RPMI7951 (cell line): ENCODE measurements at regions not wholly inside any gene's neighbourhood (a gene's known extent, or its start where the extent isn't known, plus 50 kb on each side); places are given as distances from the start of the nearest gene placed in this dataset.
"Not testable (repeated sequence)": the region's sequence is repeated elsewhere in the genome, so short reads cannot be mapped to it uniquely, and the experiment has no call there.

Source experiments
- DNase-seq: peaks from one replicate; pipeline ENCODE4 v3.0.0-alpha.2; 2012; ENCODE audit warnings: low read depth

DNA sequence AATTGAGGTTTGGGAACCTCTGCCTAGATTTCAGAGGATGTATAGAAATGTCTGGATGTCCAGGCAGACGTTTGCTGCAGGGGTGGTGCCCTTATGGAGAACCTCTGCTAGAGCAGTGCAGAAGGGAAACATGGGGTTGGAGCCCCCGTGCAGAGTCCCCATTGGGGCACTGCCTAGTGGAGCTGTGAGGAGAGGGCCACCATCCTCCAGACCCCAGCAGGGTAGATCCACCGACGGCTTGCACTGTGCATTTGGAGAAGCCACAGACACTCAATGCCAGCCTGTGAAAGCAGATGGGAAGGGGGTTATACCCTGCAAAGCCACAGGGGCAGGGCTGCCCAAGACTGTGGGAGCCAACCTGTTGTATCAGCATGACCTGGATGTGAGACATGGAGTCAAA is 354.6 kb downstream of the ZNF326 start:
- DNase-seq, result no peak

- no peak for DNase-seq
Observed at GRCh38 chr1:90348934-90349333, 354.0 kb downstream of the ZNF326 start.

DNA sequence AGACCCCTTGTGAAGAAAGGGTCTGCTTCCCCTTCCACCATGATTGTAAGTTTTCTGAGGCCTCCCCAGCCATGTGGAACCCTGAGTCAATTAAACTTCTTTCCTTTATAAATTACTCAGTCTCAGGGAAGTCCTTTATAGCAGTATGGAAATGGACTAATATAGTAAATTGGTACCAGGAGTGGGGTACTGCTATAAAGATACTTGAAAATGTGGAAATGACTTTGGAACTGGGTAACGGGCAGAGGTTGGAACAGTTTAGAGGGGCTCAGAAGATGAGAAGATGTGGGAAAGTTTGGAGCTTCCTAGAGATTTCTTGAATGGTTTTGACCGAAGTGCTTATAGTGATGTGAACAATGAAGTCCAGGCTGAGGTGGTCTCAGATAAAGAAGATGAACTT is 353.5 kb downstream of the ZNF326 start:
- not testable (repeated sequence) for DNase-seq

- DNase-seq, result no peak
Observed at GRCh38 chr1:90347366-90347765, 352.5 kb downstream of the ZNF326 start.

GRCh38 chr1:90346757-90347156 is 351.8 kb downstream of the ZNF326 start:
- no peak for DNase-seq

- no peak for DNase-seq
Observed at GRCh38 chr1:90346349-90346748, 351.4 kb downstream of the ZNF326 start.

DNA sequence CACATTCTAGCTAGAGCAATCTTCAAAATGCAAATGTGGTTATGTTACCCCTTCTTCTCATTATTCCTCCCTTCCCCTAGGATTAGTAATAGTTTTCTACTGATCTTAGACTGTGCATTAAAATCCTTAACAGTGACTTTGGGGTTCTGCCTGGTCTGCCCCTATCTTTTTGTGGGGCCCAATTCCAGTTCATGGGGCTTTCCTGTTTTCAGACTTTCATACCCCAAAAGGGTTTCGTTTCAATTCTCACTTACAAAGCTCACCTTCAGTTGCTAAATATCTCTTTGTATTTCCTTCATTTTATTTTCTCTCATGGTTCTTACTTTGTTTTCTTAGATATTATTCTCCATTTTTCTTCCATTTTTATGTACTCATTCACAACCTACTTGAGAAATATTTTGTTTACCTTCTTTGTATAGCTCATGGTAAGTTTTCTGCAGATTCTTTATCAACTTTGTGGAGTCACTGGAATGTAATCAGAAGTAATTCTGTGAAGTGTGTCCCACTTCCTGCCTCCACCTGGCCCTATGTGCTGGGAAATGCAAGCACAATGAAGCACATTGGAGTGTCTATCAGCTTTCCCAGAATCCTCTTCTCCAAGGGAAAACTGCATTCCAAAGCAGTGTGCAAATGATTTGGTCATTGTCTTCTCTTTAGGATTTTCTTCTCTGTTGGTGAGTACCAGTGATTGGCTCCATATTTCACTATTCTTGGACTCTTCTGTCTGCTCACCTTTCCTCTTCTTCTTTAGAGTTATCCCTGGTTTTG is 350.2 kb downstream of the ZNF326 start:
- no peak for DNase-seq

DNA sequence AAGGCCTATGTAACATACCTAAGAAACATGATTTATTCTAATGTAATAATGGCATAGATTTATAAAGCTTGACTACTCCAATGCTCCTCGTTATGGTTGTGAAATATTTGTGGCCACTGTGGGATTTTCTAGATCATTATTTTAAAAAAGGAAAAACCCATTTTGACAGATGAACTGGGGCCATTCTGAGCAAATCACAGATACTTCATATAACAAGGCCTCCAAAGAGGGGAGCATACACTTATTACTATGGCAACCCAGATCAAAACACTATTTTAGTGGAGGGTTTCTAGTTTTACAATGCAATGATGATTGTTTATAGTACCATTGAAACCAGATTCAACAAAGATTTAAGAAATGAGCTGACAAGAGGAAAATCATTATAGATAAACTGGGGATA is 346.6 kb downstream of the ZNF326 start:
- DNase-seq, result no peak

GRCh38 chr1:90340606-90341005 is 345.7 kb downstream of the ZNF326 start:
- DNase-seq, result no peak

GRCh38 chr1:90339811-90340210 is 344.9 kb downstream of the ZNF326 start:
- DNase-seq, result no peak

- DNase-seq, result no peak
Observed at GRCh38 chr1:90336552-90337324, 341.8 kb downstream of the ZNF326 start.

GRCh38 chr1:90335558-90335957 is 340.6 kb downstream of the ZNF326 start:
- no peak for DNase-seq

- no peak for DNase-seq
Observed at GRCh38 chr1:90334137-90334536, 339.2 kb downstream of the ZNF326 start.

GRCh38 chr1:90325168-90325567 is 330.3 kb downstream of the ZNF326 start:
- DNase-seq, result no peak

GRCh38 chr1:90322186-90322585 is 327.3 kb downstream of the ZNF326 start:
- no peak for DNase-seq

DNA sequence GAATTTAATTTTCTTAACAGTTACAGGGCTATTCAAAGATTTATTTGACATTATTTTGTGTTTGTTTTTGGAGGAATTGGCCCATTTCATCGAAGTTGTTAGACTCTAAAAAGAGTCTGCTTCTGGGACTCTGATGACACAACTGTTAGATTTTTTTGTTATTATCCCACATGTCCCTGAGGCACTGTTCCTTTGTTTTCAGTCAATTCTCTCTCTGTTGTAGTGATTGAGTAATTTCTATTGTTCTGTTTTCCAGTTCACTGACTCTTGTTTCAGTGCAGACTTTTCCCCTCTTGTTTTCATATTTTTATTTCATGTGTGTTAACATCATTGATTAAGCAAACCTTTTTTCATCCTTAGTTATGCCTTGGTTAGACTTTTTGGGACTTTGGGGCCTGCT is 325.0 kb downstream of the ZNF326 start:
- DNase-seq, result no peak

DNA sequence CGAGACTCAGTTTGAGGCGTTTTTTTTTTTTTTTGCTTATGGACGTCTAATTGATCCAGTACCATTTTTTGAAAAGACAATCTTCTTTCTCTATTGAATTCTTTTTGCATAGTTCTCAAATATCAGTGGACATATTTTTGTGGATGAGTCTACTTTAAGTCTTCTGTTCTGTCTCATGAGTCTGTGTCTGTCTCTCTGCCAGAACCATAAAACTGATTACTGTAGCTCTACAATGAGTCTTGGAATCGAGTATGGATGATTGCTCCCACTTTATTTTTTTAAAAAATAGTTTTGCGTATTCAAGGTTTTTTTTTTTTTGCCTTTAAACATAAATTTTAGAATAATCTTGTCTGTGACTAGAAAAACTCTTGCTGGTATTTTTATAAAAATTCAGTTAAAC is 323.5 kb downstream of the ZNF326 start:
- DNase-seq, result no peak

DNA sequence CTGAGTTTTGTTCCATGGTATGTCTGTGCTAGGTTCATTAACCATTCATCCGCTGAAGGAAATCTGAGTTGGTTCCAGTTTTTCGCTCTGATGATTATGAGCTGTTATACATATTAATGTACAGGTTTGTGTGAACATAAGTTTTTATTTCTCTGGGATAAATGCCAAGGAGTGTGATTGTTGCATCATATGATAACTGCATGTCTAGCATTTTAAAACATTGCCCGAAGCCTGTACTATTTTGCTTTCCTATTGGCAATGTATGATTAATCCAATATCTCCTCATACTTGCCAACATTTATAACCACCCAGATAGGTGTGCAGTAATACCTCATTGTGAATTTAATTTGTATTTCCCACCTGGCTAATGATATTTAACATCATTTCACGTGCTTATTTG is 322.7 kb downstream of the ZNF326 start:
- no peak for DNase-seq

GRCh38 chr1:90314533-90314932 is 319.6 kb downstream of the ZNF326 start:
- DNase-seq, result no peak

- peak; percentile 9 for DNase-seq
Observed at GRCh38 chr1:90313778-90314177, 318.9 kb downstream of the ZNF326 start.

DNA sequence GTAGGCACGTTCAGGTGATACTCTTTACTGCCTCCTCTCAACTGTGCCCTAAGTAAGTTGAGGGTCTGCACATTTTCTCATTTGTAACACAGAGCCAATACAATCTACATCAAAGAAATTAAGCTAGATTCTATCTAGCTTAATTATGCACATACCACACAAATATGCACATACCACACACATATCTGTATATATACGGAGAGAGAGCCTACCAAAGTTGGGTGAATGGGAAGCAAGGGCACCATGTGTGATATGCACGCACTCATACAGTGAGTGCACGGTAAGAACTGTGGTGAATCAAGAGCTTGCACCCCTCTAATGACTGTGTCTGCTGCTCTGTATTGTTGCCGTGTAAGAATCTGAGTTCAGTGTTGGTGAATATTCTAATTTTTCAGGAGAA is 314.9 kb downstream of the ZNF326 start:
- DNase-seq, result no peak

- no peak for DNase-seq
Observed at GRCh38 chr1:90308421-90308820, 313.5 kb downstream of the ZNF326 start.

DNA sequence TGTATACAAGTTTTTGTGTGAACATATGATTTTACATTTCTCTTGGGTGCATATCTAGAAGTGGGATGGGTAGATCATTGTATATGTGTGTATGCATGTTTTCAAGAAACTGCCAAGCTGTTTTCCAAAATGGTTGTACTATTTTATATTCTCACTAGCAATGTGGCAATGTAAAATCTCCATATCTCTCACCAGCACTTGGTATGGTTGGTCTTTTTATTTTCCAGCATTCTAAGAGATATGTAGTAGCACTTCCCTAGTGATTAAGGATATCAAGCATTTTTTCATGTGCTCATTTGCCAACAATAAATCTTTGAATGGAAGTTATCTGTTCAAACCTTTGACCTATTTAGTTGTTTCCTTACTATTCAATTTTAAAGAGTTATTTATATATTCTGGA is 310.7 kb downstream of the ZNF326 start:
- DNase-seq, result no peak
